ENCODE measurements at regions not wholly inside any gene's neighbourhood (a gene's known extent, or its start where the extent isn't known, plus 50 kb on each side); places are given as distances from the start of the nearest gene placed in this dataset.

GRCh38 chr12:13411287-13411686 is 214.8 kb downstream of the EMP1 start:
- TF ChIP-seq RAD21 (IDR thresholded peaks at IDR 0.05; ENCODE audit: low read depth) (no peak), CTCF (IDR thresholded peaks at IDR 0.05 in 2 of 3, conservative IDR thresholded peaks at IDR 0.05 in 1 of 3; ENCODE audit: borderline replicate concordance in 1 of 3, insufficient read depth in 1 of 3, low read depth in 2 of 3, low read length in 2 of 3) (no peak), SP1 (IDR thresholded peaks at IDR 0.05; ENCODE audit: low read depth) (no peak), REST (IDR thresholded peaks at IDR 0.05; ENCODE audit: low read depth) (no peak), FOSL1 (IDR thresholded peaks at IDR 0.05; ENCODE audit: low read depth) (no peak), ATF3 (IDR thresholded peaks at IDR 0.05) (no peak), ZBTB33 (IDR thresholded peaks at IDR 0.05; ENCODE audit: extremely low read depth, insufficient replicate concordance, low read length) (no peak), SIN3A (IDR thresholded peaks at IDR 0.05; ENCODE audit: low read depth) (no peak)
- Histone ChIP-seq H3K4me2 (ENCODE audit: low read length) (no peak overlapping the region), H3K9ac (ENCODE audit: low read length) (no peak overlapping the region), H3K4me3 (replicated peaks in 1 of 2; ENCODE audit: low read depth in 1 of 2, low read length in 2 of 2) (no peak overlapping the region), H3K4me1 (ENCODE audit: control insufficient read depth in 1 of 2, insufficient read depth in 2 of 2, low read length in 2 of 2) (no peaks in the 10 kb centered on the region), H3K36me3 (ENCODE audit: control insufficient read depth in 1 of 2, insufficient read depth in 2 of 2, low read length in 2 of 2) (no peaks in the 10 kb centered on the region), H2AFZ (ENCODE audit: low read depth, low read length, poor library complexity, severe bottlenecking) (no peak overlapping the region), H3K27me3 (ENCODE audit: insufficient read depth, low read length) (no peaks in the 10 kb centered on the region), H3K9me3 (ENCODE audit: control insufficient read depth in 1 of 2, insufficient read depth in 1 of 2, low read depth in 1 of 2, low read length in 2 of 2) (no peaks in the 10 kb centered on the region), H3K27ac (ENCODE audit: low read depth, low read length) (no peak overlapping the region), H3K9me2 (ENCODE audit: insufficient read depth) (no peaks in the 10 kb centered on the region), H4K20me1 (ENCODE audit: insufficient read depth) (no peaks in the 10 kb centered on the region), H3K79me2 (ENCODE audit: insufficient read depth, low read length) (no peaks in the 10 kb centered on the region)
- POLR2A ChIA-PET, result no interaction called here
- RAD21 ChIA-PET (ENCODE audit: low non-redundant PET in 1 of 2, low total read pairs in 2 of 2, uncharacterized antibody in 2 of 2, unreplicated experiment in 2 of 2), result no interaction called here
- CTCF ChIA-PET, result no interaction called here
- intact Hi-C loops (cut with micrococcal nuclease), result no loop called here
- ATAC-seq (no peak), DNase-seq (ENCODE audit: low read depth, low spot score) (no peak)
- no TSS peak for BruUV-seq (replicated peaks)

Data from HCT116 (cell line).